NB4 (cell line): ENCODE measurements at regions not wholly inside any gene's neighbourhood (a gene's known extent, or its start where the extent isn't known, plus 50 kb on each side); places are given as distances from the start of the nearest gene placed in this dataset.

Experiments
- DNase-seq: peaks from one replicate; pipeline ENCODE4 v3.0.0; 2010; ENCODE audit warnings: low read depth
- H3K4me3 ChIP-seq: one replicate; pipeline ENCODE4 v1.5.1; 2011; ENCODE audit warnings: mild to moderate bottlenecking, low read depth, low read length, moderate library complexity
- CTCF ChIP-seq: IDR thresholded peaks from one replicate; pipeline ENCODE4 v1.5.1; 2012; ENCODE audit warnings: low read depth, low read length
- MAX ChIP-seq: IDR thresholded peaks from 2 replicates; pipeline ENCODE4 v1.6.1; 2011; ENCODE audit warnings: low read depth, low read length
- MYC ChIP-seq: IDR thresholded peaks from 2 replicates; pipeline ENCODE4 v1.6.1; 2011; ENCODE audit warnings: low read depth, low read length
- POLR2A ChIP-seq: IDR thresholded peaks from 2 replicates; pipeline ENCODE4 v1.6.1; 2011; ENCODE audit warnings: mild to moderate bottlenecking; ENCODE audit not compliant: insufficient read length; ENCODE audit errors: extremely low read depth

- no peak for DNase-seq
- TF ChIP-seq CTCF (no peak), MAX (no peak), POLR2A (no peak), MYC (no peak)
- no peak overlapping the region for H3K4me3 ChIP-seq
Measured at GRCh38 chr17:13160790-13161189, 143.0 kb upstream of the ELAC2 start.

GRCh38 chr17:13160296-13160695 is 142.5 kb upstream of the ELAC2 start:
- no peak for DNase-seq

GRCh38 chr17:13158494-13159240 is 140.8 kb upstream of the ELAC2 start:
- H3K4me3 ChIP-seq, result no peak overlapping the region
- no peak for DNase-seq
- no peak for TF ChIP-seq MYC
- TF ChIP-seq CTCF, result no peak
- no peak for TF ChIP-seq MAX

More at GRCh38 chr17:13160296-13160695, 142.5 kb upstream of the ELAC2 start:
- no peak overlapping the region for H3K4me3 ChIP-seq
- no peak for TF ChIP-seq CTCF
- TF ChIP-seq POLR2A, result no peak
- TF ChIP-seq MAX, result no peak
- no peak for TF ChIP-seq MYC

GRCh38 chr17:13157656-13158055 is 139.8 kb upstream of the ELAC2 start:
- no peak for TF ChIP-seq MAX
- no peak for TF ChIP-seq POLR2A
- no peak for TF ChIP-seq CTCF
- TF ChIP-seq MYC, result no peak
- DNase-seq, result no peak
- no peak overlapping the region for H3K4me3 ChIP-seq

GRCh38 chr17:13154930-13155329 is 137.1 kb upstream of the ELAC2 start:
- DNase-seq, result no peak
- TF ChIP-seq CTCF (no peak), MAX (no peak), MYC (no peak), POLR2A (no peak)
- no peak overlapping the region for H3K4me3 ChIP-seq
